ENCODE measurements at regions not wholly inside any gene's neighbourhood (a gene's known extent, or its start where the extent isn't known, plus 50 kb on each side); places are given as distances from the start of the nearest gene placed in this dataset.
A peak's percentile ranks its signal among the peaks of the same experiment; 100 is the strongest.

DNA sequence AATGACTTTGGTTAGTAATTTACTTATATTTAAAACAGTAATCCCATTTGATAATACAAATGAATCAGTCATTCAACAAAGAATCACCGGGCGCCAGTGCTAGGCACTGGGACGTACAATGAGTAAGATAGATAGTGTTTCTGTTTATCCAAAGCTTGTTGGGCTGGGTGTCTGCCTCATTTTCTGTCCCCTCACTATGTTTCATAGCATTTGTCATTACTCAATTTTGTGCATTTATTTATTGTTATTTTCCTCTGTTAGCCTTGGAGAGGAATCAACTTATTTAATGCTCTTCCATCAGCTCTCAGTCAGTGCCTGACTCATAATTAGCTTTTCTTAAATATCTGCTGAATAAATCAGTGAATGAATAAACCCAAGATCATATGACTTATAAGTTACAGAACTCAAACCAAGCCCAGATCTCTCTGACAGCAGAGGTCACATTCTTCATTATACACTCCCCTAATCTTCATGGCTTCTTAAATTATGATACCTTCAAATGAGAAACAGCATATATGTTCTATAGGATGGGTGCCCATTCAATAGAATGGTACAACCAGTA is 86.2 kb downstream of the TSPAN8 start:
- DNase-seq (ENCODE audit: low spot score), result no peak

- DNase-seq (ENCODE audit: low spot score), result no peak
These were observed 87.2 kb downstream of the TSPAN8 start for GRCh38 chr12:71070416-71071128.

DNA sequence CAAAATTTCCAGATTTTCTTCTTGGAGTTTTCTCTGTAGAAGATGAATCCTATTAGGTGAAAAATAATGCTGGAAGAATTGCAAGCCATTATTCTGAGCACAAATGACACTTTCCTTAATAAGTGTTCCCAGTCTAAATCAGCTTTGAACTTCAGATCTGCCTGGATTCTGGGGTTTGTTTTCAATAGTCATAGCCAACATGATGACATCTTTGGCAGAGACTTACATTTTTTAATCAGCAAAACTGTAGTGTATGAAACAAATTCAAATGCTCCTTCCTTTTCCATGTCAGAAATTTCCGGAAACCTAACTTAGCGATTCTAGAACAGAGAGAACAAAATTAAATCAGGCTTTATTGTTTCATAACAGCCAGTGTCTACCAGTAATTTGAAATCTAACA is 88.5 kb downstream of the TSPAN8 start:
- DNase-seq (ENCODE audit: low spot score), result no peak

DNA sequence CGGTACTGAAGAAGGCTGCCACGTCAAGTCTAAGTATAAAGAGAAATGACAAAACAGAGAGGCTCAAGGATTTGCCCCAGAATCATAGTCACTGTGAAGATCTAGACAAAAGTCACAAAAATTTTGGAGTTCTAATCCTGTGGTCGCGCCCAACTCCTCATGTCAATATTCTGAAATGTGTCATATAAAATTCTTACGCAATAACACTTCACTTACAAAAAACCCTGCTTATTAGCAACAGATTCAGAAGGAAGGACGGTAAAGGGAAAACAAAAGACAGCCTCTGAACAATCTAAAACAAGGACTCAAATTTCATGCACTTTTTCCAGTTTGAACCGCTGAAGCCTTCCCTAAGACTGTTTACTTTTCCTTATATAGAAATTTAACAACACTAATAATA is 94.7 kb downstream of the TSPAN8 start:
- no peak for DNase-seq (ENCODE audit: low spot score)

- no peak for DNase-seq (ENCODE audit: low spot score)
These were observed 96.3 kb downstream of the TSPAN8 start for GRCh38 chr12:71061451-71061850.

DNA sequence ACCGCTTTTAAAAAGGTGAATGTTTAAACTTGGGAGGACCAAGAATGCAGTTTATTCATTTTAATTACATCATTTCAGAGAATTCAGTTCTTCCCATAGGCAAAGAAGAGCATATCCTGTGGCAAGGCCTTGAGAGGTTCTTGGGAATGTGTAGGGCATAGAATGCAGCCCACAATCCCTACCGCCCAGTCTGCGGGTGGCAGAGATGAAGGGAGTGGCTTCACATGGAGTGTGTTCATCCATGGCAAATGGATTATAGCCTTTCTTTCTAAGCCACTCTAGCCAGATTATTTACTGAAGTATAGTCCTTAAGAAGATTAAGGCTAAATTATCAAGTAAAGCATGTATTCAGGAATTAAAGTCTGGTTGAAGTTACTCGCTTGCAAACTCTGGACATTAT is 97.4 kb downstream of the TSPAN8 start:
- no peak for DNase-seq (ENCODE audit: low spot score)

GRCh38 chr12:71057330-71057729 is 100.5 kb downstream of the TSPAN8 start:
- no peak for DNase-seq (ENCODE audit: low spot score)

GRCh38 chr12:71054551-71054950 is 103.2 kb downstream of the TSPAN8 start:
- DNase-seq (ENCODE audit: low spot score), result no peak

GRCh38 chr12:71046215-71046614 is 111.6 kb downstream of the TSPAN8 start:
- DNase-seq (ENCODE audit: low spot score), result no peak

DNA sequence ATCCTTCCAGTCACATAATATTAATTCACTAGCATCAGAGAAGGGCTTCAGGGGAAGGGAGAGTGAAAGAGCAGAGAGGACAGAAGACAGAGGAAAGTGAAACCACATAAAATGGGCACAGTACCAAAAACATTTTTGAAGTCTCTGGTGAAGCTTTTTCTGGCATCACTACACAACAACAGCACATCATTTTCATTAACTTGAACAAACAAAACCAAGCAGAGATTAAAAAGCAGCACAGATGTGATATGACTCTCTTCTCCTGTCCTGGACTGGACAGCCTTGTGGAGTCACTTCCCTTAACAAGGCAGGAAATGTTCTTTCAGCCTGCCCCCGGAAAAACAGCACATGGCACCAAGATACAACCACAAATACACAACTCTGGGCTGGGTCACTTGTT is 112.0 kb downstream of the TSPAN8 start:
- DNase-seq (ENCODE audit: low spot score), result no peak

DNA sequence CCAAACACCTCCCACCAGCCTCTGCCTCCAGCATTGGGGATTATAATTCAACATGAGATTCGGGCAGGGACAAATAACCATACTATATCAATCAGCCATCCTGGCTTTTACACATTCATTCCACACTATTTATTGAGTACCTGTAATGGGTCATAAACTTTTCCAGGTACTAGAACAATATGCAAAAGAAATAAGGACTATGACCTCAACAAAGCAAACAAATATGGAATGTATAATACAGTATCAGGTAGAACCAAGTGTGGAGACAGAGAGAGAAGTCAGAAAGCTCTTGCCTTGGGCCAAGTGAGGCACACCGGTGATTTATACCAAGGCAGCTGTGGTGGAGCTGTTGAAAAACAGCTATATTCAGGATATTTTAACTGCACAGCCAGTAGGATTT is 116.3 kb downstream of the TSPAN8 start:
- DNase-seq (ENCODE audit: low spot score), result no peak

DNA sequence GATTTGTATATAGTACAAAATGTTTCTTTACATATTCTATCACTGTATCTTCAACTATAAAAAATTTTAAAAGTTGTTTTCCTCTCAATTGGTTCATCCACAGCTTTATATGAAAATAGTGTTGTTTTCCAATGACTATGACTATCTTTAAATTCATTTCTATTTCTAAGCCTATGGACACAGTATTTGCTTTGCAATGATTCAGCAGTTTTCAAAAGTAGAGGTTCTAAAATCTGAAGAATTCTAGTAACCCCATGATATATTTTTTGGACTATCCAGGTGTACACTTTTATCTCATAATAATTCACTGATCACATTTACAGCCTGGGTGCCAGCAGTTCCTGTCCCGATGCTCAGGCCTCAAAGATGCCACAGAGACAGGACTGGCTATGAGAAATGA is 118.4 kb upstream of the PTPRR start:
- DNase-seq (ENCODE audit: low spot score), result no peak

DNA sequence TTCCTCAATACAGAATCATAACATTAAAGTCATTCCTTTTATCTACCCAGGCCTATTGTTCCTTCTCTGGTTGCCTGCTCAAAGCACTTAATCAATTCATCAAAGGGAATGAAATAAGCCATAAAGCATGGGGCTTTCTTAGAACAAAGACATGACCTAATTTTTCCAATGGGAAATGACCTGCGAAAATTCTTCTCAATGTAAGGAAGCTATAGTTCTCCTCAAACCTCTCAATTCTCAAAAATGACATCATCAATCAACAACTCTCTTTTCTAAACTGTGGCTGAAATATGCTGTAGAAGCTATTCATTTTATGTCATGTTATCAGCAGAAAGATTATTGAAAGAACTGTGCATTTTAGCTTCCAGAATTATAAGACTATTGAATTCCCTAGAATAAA is 116.0 kb upstream of the PTPRR start:
- no peak for DNase-seq (ENCODE audit: low spot score)

GRCh38 chr12:71032933-71033332 is 112.4 kb upstream of the PTPRR start:
- DNase-seq (ENCODE audit: low spot score), result no peak

- no peak for DNase-seq (ENCODE audit: low spot score)
These were observed 108.8 kb upstream of the PTPRR start for GRCh38 chr12:71029302-71029701.

- DNase-seq (ENCODE audit: low spot score), result no peak
These were observed 107.3 kb upstream of the PTPRR start for GRCh38 chr12:71027856-71028255.

DNA sequence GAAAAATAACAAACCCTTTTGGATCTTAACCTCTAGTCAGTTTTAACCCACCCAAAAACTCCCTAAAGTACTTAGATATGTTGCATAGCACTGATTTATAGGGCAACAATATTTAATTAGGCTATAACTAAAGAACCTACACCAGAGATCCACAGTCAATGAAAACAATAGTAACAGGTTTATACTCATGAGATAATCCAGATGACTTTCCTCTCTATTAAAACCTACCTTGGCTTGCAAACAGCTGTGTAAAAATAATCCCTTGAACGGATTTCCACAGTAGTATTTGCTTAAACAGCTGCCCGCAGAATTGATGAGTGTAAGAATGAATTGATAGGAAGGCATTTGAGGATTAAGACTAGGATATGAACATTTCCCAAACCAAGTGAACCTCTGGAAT is 104.3 kb upstream of the PTPRR start:
- DNase-seq (ENCODE audit: low spot score), result no peak

DNA sequence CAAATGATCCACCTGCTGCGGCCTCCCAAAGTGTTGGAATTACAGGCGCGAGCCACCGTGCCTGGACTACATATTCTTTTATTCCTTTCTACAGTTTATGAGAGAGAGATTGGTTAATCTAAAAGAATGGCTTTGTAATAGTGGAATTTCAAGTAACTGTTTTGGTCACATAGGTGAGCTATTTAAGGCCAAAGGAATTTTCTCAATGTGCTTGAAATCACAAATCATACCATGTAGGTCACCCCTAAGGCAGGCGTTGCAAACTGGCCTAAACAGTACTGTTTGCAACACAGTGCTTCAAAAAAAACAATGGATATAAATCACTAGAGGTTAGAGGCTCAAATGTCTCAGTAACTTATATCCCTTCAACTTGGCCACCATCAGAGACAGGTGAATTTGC is 103.7 kb upstream of the PTPRR start:
- DNase-seq (ENCODE audit: low spot score), result no peak

- DNase-seq (ENCODE audit: low spot score), result no peak
These were observed 101.0 kb upstream of the PTPRR start for GRCh38 chr12:71021491-71021890.

DNA sequence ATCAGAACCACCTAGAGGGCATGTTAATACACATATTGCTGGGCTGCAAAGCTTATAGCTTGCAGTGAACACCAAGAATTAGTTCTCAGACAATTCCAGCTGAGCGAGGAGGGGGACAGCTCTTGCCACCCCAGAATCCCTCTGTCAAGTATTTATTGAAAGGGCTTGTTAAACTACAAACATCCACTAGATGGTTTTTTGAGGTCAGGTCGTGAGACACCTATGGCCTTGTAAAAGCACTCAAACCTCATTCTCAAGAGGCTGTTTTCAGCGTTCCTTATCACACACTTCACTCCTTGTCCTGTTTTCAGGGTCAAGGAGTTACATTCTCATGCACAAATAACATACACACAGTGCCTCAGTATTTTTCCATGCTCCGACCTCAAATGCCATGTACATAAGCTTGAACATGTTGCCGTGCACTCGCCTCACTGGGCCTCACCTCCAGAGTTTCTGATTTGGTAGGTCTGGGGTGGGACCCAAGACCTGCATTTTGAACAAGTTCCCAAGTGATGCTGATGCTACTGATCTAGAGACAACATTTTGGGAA is 98.8 kb upstream of the PTPRR start:
- no peak for DNase-seq (ENCODE audit: low spot score)

- DNase-seq (ENCODE audit: low spot score), result no peak
These were observed 98.1 kb upstream of the PTPRR start for GRCh38 chr12:71018682-71019081.

DNA sequence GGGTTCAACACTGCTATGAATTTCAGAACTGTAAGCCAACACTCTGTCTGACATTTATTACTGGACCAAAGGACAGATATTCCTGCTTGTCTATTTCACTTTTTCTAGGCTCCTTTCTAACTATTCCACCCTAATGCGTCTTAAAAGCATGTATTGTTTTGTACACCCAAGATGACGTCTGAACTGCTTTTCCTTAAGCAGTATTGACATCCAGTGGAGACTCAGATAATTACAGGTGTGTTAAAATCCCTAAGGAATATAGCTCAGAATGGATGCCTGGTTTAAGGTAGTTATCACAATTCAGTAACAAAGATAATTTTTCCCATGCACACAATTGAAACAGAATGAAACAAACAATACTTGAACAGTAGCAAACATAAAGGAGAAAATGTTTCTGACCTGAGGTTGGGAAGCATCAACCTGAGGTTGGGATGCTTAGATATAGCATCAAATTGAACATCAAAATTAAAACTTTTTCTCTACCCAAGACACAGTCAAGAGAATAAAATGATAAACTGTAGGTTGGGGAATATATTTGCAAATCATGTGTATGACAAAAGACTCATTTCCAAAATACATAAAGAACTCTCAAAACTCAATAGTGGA is 93.7 kb upstream of the PTPRR start:
- peak; percentile 74 for DNase-seq (ENCODE audit: low spot score)

GRCh38 chr12:71011261-71011660 is 90.7 kb upstream of the PTPRR start:
- DNase-seq (ENCODE audit: low spot score), result no peak

All from SK-N-DZ (cell line).